A673 (cell line): ENCODE measurements at regions not wholly inside any gene's neighbourhood (a gene's known extent, or its start where the extent isn't known, plus 50 kb on each side); places are given as distances from the start of the nearest gene placed in this dataset.
"Not testable (repeated sequence)": the region's sequence is repeated elsewhere in the genome, so short reads cannot be mapped to it uniquely, and the experiment has no call there.

ENCODE experiments used
- BruUV-seq: library from RNA; stranded (reverse); fragments of 400-500 nt; replicated peaks from 2 replicates; lab custom pipeline; 2021; lab: Mats Ljungman, UMichigan
- CTCF ChIA-PET: fragments of 300-600 bp; sonication (Branson Sonifier 250); formaldehyde crosslinking; loops from one replicate; lab custom pipeline; 2022; ENCODE audit warnings: antibody characterized with exemption; lab: Charles Lee
- POLR2A ChIA-PET: fragments of 300-600 bp; sonication (Branson Sonifier 250); formaldehyde crosslinking; loops from one replicate; lab custom pipeline; 2022; ENCODE audit warnings: antibody characterized with exemption; ENCODE audit not compliant: low non-redundant PET; lab: Charles Lee
- DNase-seq: peaks from one replicate; pipeline ENCODE4 v3.0.0-alpha.2; 2015; ENCODE audit warnings: low spot score
- H3K27ac ChIP-seq: fragments of 200-600 bp; sonication (generic); 2 replicates; pipeline ENCODE4 v1.5.1; 2016; ENCODE audit warnings: mixed run types, low read depth, mild to moderate bottlenecking, mixed read lengths, antibody characterized with exemption, low read length; ENCODE audit not compliant: poor library complexity, severe bottlenecking
- H3K27me3 ChIP-seq: fragments of 200-600 bp; sonication (generic); replicated peaks from 2 replicates; pipeline ENCODE4 v1.6.1; 2017; ENCODE audit warnings: mixed run types, low read depth, mild to moderate bottlenecking, mixed read lengths, antibody characterized with exemption, low read length; ENCODE audit not compliant: insufficient read depth, poor library complexity
- H3K36me3 ChIP-seq: fragments of 200-600 bp; sonication (generic); 2 replicates; pipeline ENCODE4 v1.6.1; 2016; ENCODE audit warnings: mixed run types, mild to moderate bottlenecking, mixed read lengths, antibody characterized with exemption, low read length; ENCODE audit not compliant: insufficient read depth, poor library complexity, severe bottlenecking
- H3K4me1 ChIP-seq: fragments of 200-600 bp; sonication (generic); 2 replicates; pipeline ENCODE4 v1.6.1; 2017; ENCODE audit warnings: mixed run types, mild to moderate bottlenecking, mixed read lengths, antibody characterized with exemption, low read length; ENCODE audit not compliant: insufficient read depth, poor library complexity, severe bottlenecking
- H3K4me3 ChIP-seq: fragments of 200-600 bp; sonication (generic); 2 replicates; pipeline ENCODE4 v1.5.1; 2016; ENCODE audit warnings: low read depth, mixed run types, mild to moderate bottlenecking, mixed read lengths, low read length; ENCODE audit not compliant: poor library complexity, severe bottlenecking
- H3K9me3 ChIP-seq: fragments of 200-600 bp; sonication (generic); 2 replicates; pipeline ENCODE4 v1.6.1; 2016; ENCODE audit warnings: mixed run types, low read depth, mild to moderate bottlenecking, mixed read lengths, antibody characterized with exemption, low read length; ENCODE audit not compliant: poor library complexity, severe bottlenecking
- CTCF ChIP-seq: fragments of 300-800, 200-600 bp; sonication (generic); conservative IDR thresholded peaks from 2 replicates; pipeline ENCODE4 v1.5.1; 2017; ENCODE audit warnings: low read depth, mild to moderate bottlenecking, antibody characterized with exemption, low read length, moderate library complexity, mixed read lengths
- EZH2 ChIP-seq: fragments of 200-600 bp; sonication (generic); IDR thresholded peaks from 2 replicates; pipeline ENCODE4 v1.6.1; 2017; ENCODE audit warnings: borderline replicate concordance, low read depth, mild to moderate bottlenecking, mixed read lengths, antibody characterized with exemption, low read length; ENCODE audit not compliant: poor library complexity, severe bottlenecking
- intact Hi-C: fragments of 100-400 bp; cut with micrococcal nuclease; formaldehyde crosslinking; loops from one replicate; pipeline ENCODE4 v1.10.0; 2022; ENCODE audit not compliant: unreplicated experiment

GRCh38 chr13:65926750-65927171, 1303.4 kb downstream of the PCDH9 start:
- CTCF ChIA-PET = no interaction called here
- H3K4me3 ChIP-seq = no peak overlapping the region
- DNase-seq = no peak
- BruUV-seq = no TSS peak
- H3K36me3 ChIP-seq = no peaks in the 10 kb centered on the region
- no peaks in the 10 kb centered on the region for H3K27me3 ChIP-seq
- no peaks in the 10 kb centered on the region for H3K9me3 ChIP-seq
- POLR2A ChIA-PET = no interaction called here
- no peaks in the 10 kb centered on the region for H3K4me1 ChIP-seq
- intact Hi-C loops = no loop called here
- no peak overlapping the region for H3K27ac ChIP-seq
- no peak; the same call in 1 of the 2 replicates for TF ChIP-seq CTCF
- no peak for TF ChIP-seq EZH2

- H3K9me3 ChIP-seq, H3K36me3 ChIP-seq, intact Hi-C loops, CTCF ChIA-PET, H3K27ac ChIP-seq, BruUV-seq, POLR2A ChIA-PET, H3K4me3 ChIP-seq, DNase-seq, H3K27me3 ChIP-seq, H3K4me1 ChIP-seq: not testable (repeated sequence)
These were observed 1307.3 kb downstream of the PCDH9 start for GRCh38 chr13:65922846-65923245.

GRCh38 chr13:65921933-65922332, 1308.2 kb downstream of the PCDH9 start:
- H3K27me3 ChIP-seq = no peaks in the 10 kb centered on the region
- H3K4me3 ChIP-seq = no peak overlapping the region
- BruUV-seq = no TSS peak
- TF ChIP-seq EZH2 (no peak), CTCF (no peak)
- no peaks in the 10 kb centered on the region for H3K36me3 ChIP-seq
- ChIA-PET CTCF (no interaction called here), POLR2A (no interaction called here)
- H3K9me3 ChIP-seq = no peaks in the 10 kb centered on the region
- DNase-seq = no peak
- no peak overlapping the region for H3K27ac ChIP-seq
- H3K4me1 ChIP-seq = no peaks in the 10 kb centered on the region
- intact Hi-C loops = no loop called here

GRCh38 chr13:65917731-65918130, 1312.4 kb downstream of the PCDH9 start:
- POLR2A ChIA-PET = no interaction called here
- H3K27me3 ChIP-seq = no peaks in the 10 kb centered on the region
- H3K27ac ChIP-seq = no peak overlapping the region
- no peaks in the 10 kb centered on the region for H3K36me3 ChIP-seq
- BruUV-seq = no TSS peak
- H3K4me3 ChIP-seq = no peak overlapping the region
- no peaks in the 10 kb centered on the region for H3K9me3 ChIP-seq
- CTCF ChIA-PET = no interaction called here
- intact Hi-C loops = no loop called here
- H3K4me1 ChIP-seq = no peaks in the 10 kb centered on the region
- TF ChIP-seq EZH2 (no peak), CTCF (no peak)
- no peak for DNase-seq
